ENCODE measurements at regions not wholly inside any gene's neighbourhood (a gene's known extent, or its start where the extent isn't known, plus 50 kb on each side); places are given as distances from the start of the nearest gene placed in this dataset.

GRCh38 chr18:53764086-53764485 lies 460.4 kb downstream of the MBD2 start:
- no peaks in the 10 kb centered on the region for H3K4me1 ChIP-seq (ENCODE audit: control insufficient read depth, insufficient read depth, low read depth, low read length)
- no peak overlapping the region for H4K8ac ChIP-seq (ENCODE audit: low read length)
- H3K4ac ChIP-seq (ENCODE audit: low read depth in 1 of 2, low read length in 2 of 2): no peak overlapping the region
- no peaks in the 10 kb centered on the region for H3K27me3 ChIP-seq (ENCODE audit: control insufficient read depth in 1 of 2, insufficient read depth in 1 of 2, low read length in 2 of 2)
- H3K79me1 ChIP-seq (replicated peaks; ENCODE audit: low read length, poor library complexity, severe bottlenecking): no peaks in the 10 kb centered on the region
- H4K91ac ChIP-seq (ENCODE audit: low read length): no peak overlapping the region
- no peak overlapping the region for H3K9ac ChIP-seq (ENCODE audit: low read length)
- no peak overlapping the region for H3K27ac ChIP-seq (ENCODE audit: low read length, poor library complexity, severe bottlenecking)
- no peak overlapping the region for H3K4me3 ChIP-seq (ENCODE audit: insufficient read depth in 1 of 2, low read depth in 1 of 2, low read length in 2 of 2)
- no peaks in the 10 kb centered on the region for H3K36me3 ChIP-seq (ENCODE audit: control insufficient read depth in 1 of 2, insufficient read depth in 2 of 2, low read depth in 1 of 2, low read length in 2 of 2)
- H3K14ac ChIP-seq (ENCODE audit: low read length in 2 of 2): no peak overlapping the region
- no peak overlapping the region for H2BK5ac ChIP-seq (ENCODE audit: low read depth, low read length, poor library complexity, severe bottlenecking)
- no peak overlapping the region for H2AK5ac ChIP-seq (ENCODE audit: low read length, severe bottlenecking)
- no peak for DNase-seq
- H2BK12ac ChIP-seq (ENCODE audit: low read length in 2 of 2): no peak overlapping the region
- no peak overlapping the region for H2AFZ ChIP-seq (ENCODE audit: low read depth, low read length)
- no peak overlapping the region for H3K4me2 ChIP-seq (ENCODE audit: low read length, poor library complexity, severe bottlenecking)
- no peak overlapping the region for H2BK120ac ChIP-seq (ENCODE audit: low read depth, low read length)
- H2BK15ac ChIP-seq (ENCODE audit: low read depth, poor library complexity, severe bottlenecking): no peak overlapping the region
- H3K9me3 ChIP-seq (ENCODE audit: control insufficient read depth, low read length): peaks cover 24% of the 10 kb centered on the region
- WGBS: 96% methylated on average over 1 of the region's 1 CpG
- no peak overlapping the region for H3K18ac ChIP-seq (ENCODE audit: low read depth in 1 of 2, low read length in 2 of 2)
- H3K23ac ChIP-seq (ENCODE audit: low read length in 2 of 2): no peak overlapping the region

- no peak overlapping the region for H3K9ac ChIP-seq (ENCODE audit: low read length)
- WGBS: 37% methylated on average over 2 of the region's 2 CpGs
- H3K4me3 ChIP-seq (ENCODE audit: insufficient read depth in 1 of 2, low read depth in 1 of 2, low read length in 2 of 2): no peak overlapping the region
Observed at GRCh38 chr18:53757328-53757727, 467.1 kb downstream of the MBD2 start.

GRCh38 chr18:53756610-53756972 lies 467.9 kb downstream of the MBD2 start:
- no peaks in the 10 kb centered on the region for H3K9me3 ChIP-seq (ENCODE audit: control insufficient read depth, low read length)
- no peak overlapping the region for H3K4ac ChIP-seq (ENCODE audit: low read depth in 1 of 2, low read length in 2 of 2)
- H2AFZ ChIP-seq (ENCODE audit: low read depth, low read length): no peak overlapping the region
- no peaks in the 10 kb centered on the region for H3K79me1 ChIP-seq (replicated peaks; ENCODE audit: low read length, poor library complexity, severe bottlenecking)
- H3K27ac ChIP-seq (ENCODE audit: low read length, poor library complexity, severe bottlenecking): no peak overlapping the region
- H3K4me2 ChIP-seq (ENCODE audit: low read length, poor library complexity, severe bottlenecking): no peak overlapping the region
- no peak overlapping the region for H2AK5ac ChIP-seq (ENCODE audit: low read length, severe bottlenecking)
- H4K91ac ChIP-seq (ENCODE audit: low read length): no peak overlapping the region
- H3K14ac ChIP-seq (ENCODE audit: low read length in 2 of 2): no peak overlapping the region
- no peak overlapping the region for H3K9ac ChIP-seq (ENCODE audit: low read length)
- no peak overlapping the region for H2BK5ac ChIP-seq (ENCODE audit: low read depth, low read length, poor library complexity, severe bottlenecking)
- no peaks in the 10 kb centered on the region for H3K27me3 ChIP-seq (ENCODE audit: control insufficient read depth in 1 of 2, insufficient read depth in 1 of 2, low read length in 2 of 2)
- 55% methylated on average over 3 of the region's 3 CpGs for WGBS
- H3K18ac ChIP-seq (ENCODE audit: low read depth in 1 of 2, low read length in 2 of 2): no peak overlapping the region
- H3K23ac ChIP-seq (ENCODE audit: low read length in 2 of 2): no peak overlapping the region
- no peak for DNase-seq
- no peak overlapping the region for H4K8ac ChIP-seq (ENCODE audit: low read length)
- H3K4me1 ChIP-seq (ENCODE audit: control insufficient read depth, insufficient read depth, low read depth, low read length): no peaks in the 10 kb centered on the region
- H2BK15ac ChIP-seq (ENCODE audit: low read depth, poor library complexity, severe bottlenecking): no peak overlapping the region
- H2BK12ac ChIP-seq (ENCODE audit: low read length in 2 of 2): no peak overlapping the region
- no peak overlapping the region for H3K4me3 ChIP-seq (ENCODE audit: insufficient read depth in 1 of 2, low read depth in 1 of 2, low read length in 2 of 2)
- no peaks in the 10 kb centered on the region for H3K36me3 ChIP-seq (ENCODE audit: control insufficient read depth in 1 of 2, insufficient read depth in 2 of 2, low read depth in 1 of 2, low read length in 2 of 2)
- H2BK120ac ChIP-seq (ENCODE audit: low read depth, low read length): no peak overlapping the region

More at GRCh38 chr18:53757328-53757727, 467.1 kb downstream of the MBD2 start:
- Histone ChIP-seq H3K36me3 (ENCODE audit: control insufficient read depth in 1 of 2, insufficient read depth in 2 of 2, low read depth in 1 of 2, low read length in 2 of 2) (no peaks in the 10 kb centered on the region), H3K9me3 (ENCODE audit: control insufficient read depth, low read length) (no peaks in the 10 kb centered on the region), H2AFZ (ENCODE audit: low read depth, low read length) (no peak overlapping the region), H2AK5ac (ENCODE audit: low read length, severe bottlenecking) (no peak overlapping the region), H4K91ac (ENCODE audit: low read length) (no peak overlapping the region), H2BK12ac (ENCODE audit: low read length in 2 of 2) (no peak overlapping the region), H3K4me2 (ENCODE audit: low read length, poor library complexity, severe bottlenecking) (no peak overlapping the region), H3K18ac (ENCODE audit: low read depth in 1 of 2, low read length in 2 of 2) (no peak overlapping the region), H4K8ac (ENCODE audit: low read length) (no peak overlapping the region), H2BK15ac (ENCODE audit: low read depth, poor library complexity, severe bottlenecking) (no peak overlapping the region), H2BK120ac (ENCODE audit: low read depth, low read length) (no peak overlapping the region), H2BK5ac (ENCODE audit: low read depth, low read length, poor library complexity, severe bottlenecking) (no peak overlapping the region), H3K27me3 (ENCODE audit: control insufficient read depth in 1 of 2, insufficient read depth in 1 of 2, low read length in 2 of 2) (no peaks in the 10 kb centered on the region), H3K79me1 (replicated peaks; ENCODE audit: low read length, poor library complexity, severe bottlenecking) (no peaks in the 10 kb centered on the region), H3K4me1 (ENCODE audit: control insufficient read depth, insufficient read depth, low read depth, low read length) (no peaks in the 10 kb centered on the region), H3K27ac (ENCODE audit: low read length, poor library complexity, severe bottlenecking) (no peak overlapping the region), H3K14ac (ENCODE audit: low read length in 2 of 2) (no peak overlapping the region), H3K4ac (ENCODE audit: low read depth in 1 of 2, low read length in 2 of 2) (no peak overlapping the region), H3K23ac (ENCODE audit: low read length in 2 of 2) (no peak overlapping the region)
- no peak for DNase-seq

- Histone ChIP-seq H2BK15ac (ENCODE audit: low read depth, poor library complexity, severe bottlenecking) (no peak overlapping the region), H2BK12ac (ENCODE audit: low read length in 2 of 2) (no peak overlapping the region), H4K8ac (ENCODE audit: low read length) (no peak overlapping the region), H3K79me1 (replicated peaks; ENCODE audit: low read length, poor library complexity, severe bottlenecking) (no peaks in the 10 kb centered on the region), H4K91ac (ENCODE audit: low read length) (no peak overlapping the region), H3K27ac (ENCODE audit: low read length, poor library complexity, severe bottlenecking) (no peak overlapping the region), H3K4me2 (ENCODE audit: low read length, poor library complexity, severe bottlenecking) (no peak overlapping the region), H3K36me3 (ENCODE audit: control insufficient read depth in 1 of 2, insufficient read depth in 2 of 2, low read depth in 1 of 2, low read length in 2 of 2) (no peaks in the 10 kb centered on the region), H2AFZ (ENCODE audit: low read depth, low read length) (no peak overlapping the region), H2AK5ac (ENCODE audit: low read length, severe bottlenecking) (no peak overlapping the region), H3K27me3 (ENCODE audit: control insufficient read depth in 1 of 2, insufficient read depth in 1 of 2, low read length in 2 of 2) (no peaks in the 10 kb centered on the region), H3K4ac (ENCODE audit: low read depth in 1 of 2, low read length in 2 of 2) (no peak overlapping the region), H3K23ac (ENCODE audit: low read length in 2 of 2) (no peak overlapping the region), H3K4me3 (ENCODE audit: insufficient read depth in 1 of 2, low read depth in 1 of 2, low read length in 2 of 2) (no peak overlapping the region), H2BK120ac (ENCODE audit: low read depth, low read length) (no peak overlapping the region), H3K14ac (ENCODE audit: low read length in 2 of 2) (no peak overlapping the region), H3K9me3 (ENCODE audit: control insufficient read depth, low read length) (no peaks in the 10 kb centered on the region), H3K18ac (ENCODE audit: low read depth in 1 of 2, low read length in 2 of 2) (no peak overlapping the region), H2BK5ac (ENCODE audit: low read depth, low read length, poor library complexity, severe bottlenecking) (no peak overlapping the region), H3K4me1 (ENCODE audit: control insufficient read depth, insufficient read depth, low read depth, low read length) (no peaks in the 10 kb centered on the region), H3K9ac (ENCODE audit: low read length) (no peak overlapping the region)
- 84% methylated on average over 4 of the region's 5 CpGs for WGBS
- DNase-seq: no peak
Observed at GRCh38 chr18:53755914-53756609, 468.4 kb downstream of the MBD2 start.

Data from mesenchymal stem cell (in vitro differentiated cells and primary cell).